HEK293 (cell line): ENCODE measurements at regions not wholly inside any gene's neighbourhood (a gene's known extent, or its start where the extent isn't known, plus 50 kb on each side); places are given as distances from the start of the nearest gene placed in this dataset.
A peak's percentile ranks its signal among the peaks of the same experiment; 100 is the strongest.

ENCODE experiments used
- BCL6B ChIP-seq: fragments of 450-650 bp; formaldehyde crosslinking; IDR thresholded peaks from 2 replicates; pipeline ENCODE4 v1.5.1; 2017; ENCODE audit warnings: missing biosample characterization, missing genetic modification characterization
- CTCF ChIP-seq: fragments of 450-650 bp; formaldehyde crosslinking; IDR thresholded peaks from 2 replicates; pipeline ENCODE4 v1.5.1; 2016; ENCODE audit warnings: missing biosample characterization, missing genetic modification characterization
- INSM2 ChIP-seq: fragments of 450-650 bp; formaldehyde crosslinking; IDR thresholded peaks from 2 replicates; pipeline ENCODE4 v1.5.1; 2016; ENCODE audit warnings: missing biosample characterization, missing genetic modification characterization
- KLF10 ChIP-seq: fragments of 450-650 bp; IDR thresholded peaks from 2 replicates; pipeline ENCODE4 v1.5.1; 2018; ENCODE audit warnings: missing biosample characterization, mild to moderate bottlenecking, missing genetic modification characterization
- PRDM4 ChIP-seq: fragments of 450-650 bp; formaldehyde crosslinking; IDR thresholded peaks from 2 replicates; pipeline ENCODE4 v1.5.1; 2017; ENCODE audit warnings: missing biosample characterization, missing genetic modification characterization
- REPIN1 ChIP-seq: fragments of 450-650 bp; formaldehyde crosslinking; IDR thresholded peaks from 2 replicates; pipeline ENCODE4 v1.5.1; 2017; ENCODE audit warnings: missing biosample characterization, missing genetic modification characterization, low read depth
- SP3 ChIP-seq: fragments of 450-650 bp; formaldehyde crosslinking; IDR thresholded peaks from 2 replicates; pipeline ENCODE4 v1.5.1; 2016; ENCODE audit warnings: missing biosample characterization, missing genetic modification characterization
- ZBTB21 ChIP-seq: fragments of 450-650 bp; formaldehyde crosslinking; IDR thresholded peaks from 2 replicates; pipeline ENCODE4 v1.5.1; 2017; ENCODE audit warnings: missing biosample characterization, missing genetic modification characterization
- ZBTB44 ChIP-seq: fragments of 450-650 bp; IDR thresholded peaks from 2 replicates; pipeline ENCODE4 v1.5.1; 2018; ENCODE audit warnings: missing biosample characterization, mild to moderate bottlenecking, missing genetic modification characterization
- ZEB2 ChIP-seq: fragments of 450-650 bp; formaldehyde crosslinking; IDR thresholded peaks from 2 replicates; pipeline ENCODE4 v1.5.1; 2016; ENCODE audit warnings: missing biosample characterization, missing genetic modification characterization
- ZFHX2 ChIP-seq: fragments of 450-650 bp; formaldehyde crosslinking; conservative IDR thresholded peaks from 2 replicates; pipeline ENCODE4 v1.5.1; 2016; ENCODE audit warnings: missing biosample characterization, missing genetic modification characterization
- ZFP3 ChIP-seq: fragments of 450-650 bp; formaldehyde crosslinking; IDR thresholded peaks from 2 replicates; pipeline ENCODE4 v1.5.1; 2016; ENCODE audit warnings: low read depth, missing biosample characterization, missing genetic modification characterization
- ZFP69B ChIP-seq: fragments of 450-650 bp; formaldehyde crosslinking; IDR thresholded peaks from 2 replicates; pipeline ENCODE4 v1.5.1; 2016; ENCODE audit warnings: missing biosample characterization, missing genetic modification characterization
- ZNF10 ChIP-seq: fragments of 450-650 bp; formaldehyde crosslinking; IDR thresholded peaks from 2 replicates; pipeline ENCODE4 v1.5.1; 2017; ENCODE audit warnings: missing biosample characterization, missing genetic modification characterization
- ZNF132 ChIP-seq: fragments of 450-650 bp; formaldehyde crosslinking; IDR thresholded peaks from 2 replicates; pipeline ENCODE4 v1.5.1; 2017; ENCODE audit warnings: missing biosample characterization, missing genetic modification characterization, borderline replicate concordance
- ZNF133 ChIP-seq: fragments of 450-650 bp; formaldehyde crosslinking; IDR thresholded peaks from 2 replicates; pipeline ENCODE4 v1.5.1; 2016; ENCODE audit warnings: missing biosample characterization, missing genetic modification characterization
- ZNF146 ChIP-seq: fragments of 450-650 bp; formaldehyde crosslinking; IDR thresholded peaks from 2 replicates; pipeline ENCODE4 v1.5.1; 2016; ENCODE audit warnings: missing biosample characterization, missing genetic modification characterization
- ZNF184 ChIP-seq: fragments of 450-650 bp; IDR thresholded peaks from 2 replicates; pipeline ENCODE4 v1.5.1; 2018; ENCODE audit warnings: missing biosample characterization, mild to moderate bottlenecking, missing genetic modification characterization
- ZNF202 ChIP-seq: fragments of 450-650 bp; formaldehyde crosslinking; IDR thresholded peaks from 2 replicates; pipeline ENCODE4 v1.5.1; 2016; ENCODE audit warnings: missing biosample characterization, missing genetic modification characterization, borderline replicate concordance
- ZNF398 ChIP-seq: fragments of 450-650 bp; formaldehyde crosslinking; IDR thresholded peaks from 2 replicates; pipeline ENCODE4 v1.5.1; 2017; ENCODE audit warnings: missing biosample characterization, missing genetic modification characterization
- ZNF529 ChIP-seq: fragments of 450-650 bp; formaldehyde crosslinking; IDR thresholded peaks from 2 replicates; pipeline ENCODE4 v1.5.1; 2017; ENCODE audit warnings: missing genetic modification characterization, missing biosample characterization; ENCODE audit not compliant: insufficient replicate concordance
- ZNF658 ChIP-seq: fragments of 450-650 bp; formaldehyde crosslinking; IDR thresholded peaks from 2 replicates; pipeline ENCODE4; 2016; ENCODE audit warnings: missing biosample characterization, missing genetic modification characterization
- ZNF692 ChIP-seq: fragments of 450-650 bp; formaldehyde crosslinking; IDR thresholded peaks from 2 replicates; pipeline ENCODE4 v1.5.1; 2016; ENCODE audit warnings: missing biosample characterization, missing genetic modification characterization
- ZNF76 ChIP-seq: fragments of 450-650 bp; formaldehyde crosslinking; IDR thresholded peaks from 2 replicates; pipeline ENCODE4; 2016; ENCODE audit warnings: low read depth, missing biosample characterization, missing genetic modification characterization, borderline replicate concordance
- ZNF792 ChIP-seq: fragments of 450-650 bp; formaldehyde crosslinking; IDR thresholded peaks from 2 replicates; pipeline ENCODE4 v1.5.1; 2016; ENCODE audit warnings: missing biosample characterization, missing genetic modification characterization
- ZSCAN16 ChIP-seq: fragments of 450-650 bp; formaldehyde crosslinking; IDR thresholded peaks from 2 replicates; pipeline ENCODE4 v1.5.1; 2016; ENCODE audit warnings: missing biosample characterization, missing genetic modification characterization

- TF ChIP-seq ZNF398 (tag by site-specific recombination) (no peak), ZFP3 (tag by site-specific recombination) (no peak), ZNF133 (no peak), BCL6B (tag by site-specific recombination) (no peak), ZSCAN16 (tag by site-specific recombination) (no peak), ZNF146 (tag by site-specific recombination) (0 out of 2 replicates have a peak, but pooled peaks have one; percentile 3), ZBTB21 (tag by site-specific recombination) (peak; percentile 91), CTCF (peak; percentile 50; the same call in 1 of the 2 replicates), REPIN1 (tag by site-specific recombination) (no peak), ZFP69B (tag by site-specific recombination) (peak; percentile 62; the same call in 1 of the 2 replicates), ZNF10 (peak; percentile 84; the same call in 1 of the 2 replicates), KLF10 (peak; percentile 79), ZNF76 (no peak), PRDM4 (tag by site-specific recombination) (peak; percentile 77), ZBTB44 (tag by site-specific recombination) (peak; percentile 88), SP3 (tag by site-specific recombination) (0 out of 2 replicates have a peak, but pooled peaks have one; percentile 35), ZNF692 (tag by site-specific recombination) (peak; percentile 64; the same call in 1 of the 2 replicates), ZNF792 (no peak), ZNF132 (tag by site-specific recombination) (no peak), ZNF184 (peak; percentile 86), ZFHX2 (tag by site-specific recombination) (no peak), ZNF658 (tag by site-specific recombination) (no peak), INSM2 (tag by site-specific recombination) (peak; percentile 98), ZNF529 (no peak), ZEB2 (tag by site-specific recombination) (peak; percentile 97), ZNF202 (no peak)
Measured at GRCh38 chr5:119302916-119303897, 52.6 kb upstream of the TNFAIP8 start (continued).
